EH (cell line): ENCODE measurements at regions not wholly inside any gene's neighbourhood (a gene's known extent, or its start where the extent isn't known, plus 50 kb on each side); places are given as distances from the start of the nearest gene placed in this dataset.
A peak's percentile ranks its signal among the peaks of the same experiment; 100 is the strongest.

Source experiments
- DNase-seq: peaks from one replicate; pipeline ENCODE4 v3.0.0-alpha.2; 2015; ENCODE audit warnings: low read depth

DNA sequence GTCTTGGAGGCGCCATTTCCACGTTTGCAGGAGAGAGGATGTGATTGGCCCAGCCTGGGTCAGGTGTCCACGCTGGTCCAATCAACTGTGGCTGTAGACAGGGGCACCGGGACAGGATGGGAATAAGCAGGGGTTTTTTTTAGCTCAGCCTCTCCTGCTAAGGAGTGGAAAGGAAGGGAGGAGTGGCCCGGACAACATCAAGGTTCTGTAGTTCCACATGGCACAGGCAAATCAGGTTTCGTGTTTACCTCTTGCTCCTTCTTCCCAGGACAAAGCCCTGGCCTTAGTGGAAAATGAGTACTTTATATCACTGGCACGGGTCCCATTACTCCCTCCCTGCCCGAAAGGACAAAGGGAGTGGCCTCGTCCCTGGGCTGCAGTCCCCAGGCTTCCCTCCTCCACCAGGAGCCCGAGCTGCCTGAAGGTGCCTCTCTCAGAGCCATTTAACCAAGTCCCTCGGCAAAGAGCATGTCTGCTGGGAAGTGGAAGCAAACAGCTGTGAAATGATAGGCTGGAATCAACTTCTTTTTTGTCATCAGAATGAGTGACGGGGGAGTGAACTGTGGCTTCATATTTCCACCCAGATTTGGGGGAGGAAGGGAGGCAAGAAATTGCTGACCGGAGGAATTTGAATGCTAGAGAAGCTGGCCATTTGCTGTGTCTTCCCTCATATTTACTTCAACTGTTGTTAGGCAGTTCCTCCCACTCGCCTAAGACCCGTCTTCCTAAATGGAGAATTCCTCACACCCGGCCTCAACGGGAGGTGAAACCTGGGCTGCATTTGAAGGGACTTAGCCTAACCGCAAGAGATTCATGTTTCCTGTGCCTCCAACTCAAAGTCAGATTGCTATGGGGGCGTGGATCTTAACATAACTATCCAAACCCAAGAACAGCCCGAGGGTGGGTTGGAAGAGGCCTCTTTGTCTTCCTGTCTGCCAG lies 84.9 kb upstream of the SLC44A3 start:
- DNase-seq: peak; percentile 74

DNA sequence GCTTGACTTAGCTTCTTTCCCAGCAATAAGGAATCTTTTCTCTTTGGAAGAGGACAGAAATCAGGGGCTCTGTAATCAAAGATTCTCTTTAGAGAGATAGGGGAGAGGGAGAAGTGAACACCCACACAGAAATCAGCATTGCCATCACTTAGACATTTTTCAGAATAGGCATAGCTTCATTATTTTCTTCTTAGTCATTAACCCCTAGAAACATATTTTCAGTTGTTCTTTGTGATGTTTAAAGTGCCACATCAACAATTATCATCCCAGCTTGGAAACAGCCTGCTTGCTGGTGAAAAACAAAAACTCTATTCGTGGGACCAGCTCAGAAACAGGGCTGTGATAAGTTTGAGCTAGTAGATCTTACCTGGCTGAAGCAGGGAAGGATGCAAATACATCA lies 88.3 kb upstream of the SLC44A3 start:
- DNase-seq: peak; percentile 56

DNA sequence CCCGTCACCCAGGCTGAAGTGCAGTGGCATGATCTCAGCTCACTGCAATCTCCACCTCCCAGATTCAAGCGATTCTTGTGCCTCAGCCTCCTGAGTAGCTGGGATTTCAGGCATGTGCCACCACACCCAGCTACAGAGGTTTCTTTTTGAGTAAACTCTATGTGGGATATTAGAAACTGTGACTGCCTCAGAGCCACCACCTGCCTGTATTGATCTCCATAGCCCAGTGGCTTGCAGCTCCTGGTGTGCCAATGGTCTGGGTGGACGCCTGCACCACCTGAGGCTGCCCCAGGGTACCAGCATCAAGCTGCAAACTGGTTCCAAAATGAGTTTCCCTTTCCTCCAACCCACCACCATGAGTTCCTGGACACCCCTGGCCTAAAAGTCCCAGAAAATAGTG lies 89.7 kb upstream of the SLC44A3 start:
- no peak for DNase-seq

DNA sequence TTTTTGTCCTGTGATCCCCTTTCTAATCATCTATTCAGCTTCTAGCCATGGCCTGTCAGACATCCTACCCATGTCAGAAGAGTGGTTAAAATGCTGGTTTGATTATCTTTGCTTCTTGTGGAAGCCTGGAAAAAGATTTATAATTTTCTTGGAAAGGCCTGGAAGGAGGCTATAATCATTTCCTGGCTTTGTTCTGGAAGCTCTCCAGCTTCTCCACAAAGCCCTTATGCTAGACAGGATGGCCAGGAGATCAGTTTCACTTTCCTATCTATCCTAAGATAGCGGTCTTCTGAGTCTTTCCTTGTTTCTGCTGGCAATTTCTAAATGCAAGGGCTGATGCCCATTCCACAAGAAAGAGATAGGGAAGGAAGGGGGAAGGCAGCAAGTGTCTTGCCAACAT lies 90.9 kb upstream of the SLC44A3 start:
- peak; percentile 90 for DNase-seq

DNA sequence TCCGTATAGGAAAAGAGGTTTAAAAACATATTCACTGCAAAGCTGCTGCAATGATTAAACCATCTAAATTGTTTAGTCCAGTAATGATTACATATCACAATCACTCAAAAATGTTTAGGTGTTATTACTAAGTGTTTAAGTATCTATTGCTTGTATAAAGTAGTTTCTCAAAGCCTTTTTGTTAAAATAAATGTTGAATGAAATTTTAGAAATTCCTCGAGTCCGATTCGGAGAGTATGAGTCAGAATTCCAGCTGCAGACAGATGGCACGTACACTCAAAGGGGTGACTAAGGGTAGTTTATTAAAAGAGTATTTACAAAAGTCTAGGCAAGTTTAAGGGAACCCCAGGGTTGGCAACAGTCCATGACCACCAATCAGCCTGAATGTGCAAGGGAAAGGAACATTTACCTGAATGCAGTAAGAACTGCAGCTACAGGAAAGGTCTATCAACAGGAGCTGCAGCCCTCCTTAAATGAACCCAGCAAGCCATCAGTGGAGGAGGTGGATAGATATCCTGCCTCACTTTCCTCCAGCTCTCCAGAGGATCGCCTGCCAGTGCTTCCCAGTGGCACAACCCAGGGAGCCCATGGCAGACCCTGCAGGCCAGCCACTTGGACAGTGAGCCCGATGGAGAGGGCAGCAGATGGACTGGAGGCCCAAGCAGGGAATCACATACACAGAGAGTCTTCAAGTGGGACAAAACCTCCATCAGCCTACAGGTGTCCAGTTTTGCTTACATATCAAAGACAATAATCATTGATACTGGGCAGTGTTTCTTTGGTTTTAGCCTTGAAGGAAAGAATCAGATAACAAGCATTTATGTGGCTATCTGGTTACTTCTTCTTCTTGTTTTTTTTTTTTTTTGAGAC lies 92.1 kb upstream of the SLC44A3 start:
- DNase-seq: peak; percentile 95

DNA sequence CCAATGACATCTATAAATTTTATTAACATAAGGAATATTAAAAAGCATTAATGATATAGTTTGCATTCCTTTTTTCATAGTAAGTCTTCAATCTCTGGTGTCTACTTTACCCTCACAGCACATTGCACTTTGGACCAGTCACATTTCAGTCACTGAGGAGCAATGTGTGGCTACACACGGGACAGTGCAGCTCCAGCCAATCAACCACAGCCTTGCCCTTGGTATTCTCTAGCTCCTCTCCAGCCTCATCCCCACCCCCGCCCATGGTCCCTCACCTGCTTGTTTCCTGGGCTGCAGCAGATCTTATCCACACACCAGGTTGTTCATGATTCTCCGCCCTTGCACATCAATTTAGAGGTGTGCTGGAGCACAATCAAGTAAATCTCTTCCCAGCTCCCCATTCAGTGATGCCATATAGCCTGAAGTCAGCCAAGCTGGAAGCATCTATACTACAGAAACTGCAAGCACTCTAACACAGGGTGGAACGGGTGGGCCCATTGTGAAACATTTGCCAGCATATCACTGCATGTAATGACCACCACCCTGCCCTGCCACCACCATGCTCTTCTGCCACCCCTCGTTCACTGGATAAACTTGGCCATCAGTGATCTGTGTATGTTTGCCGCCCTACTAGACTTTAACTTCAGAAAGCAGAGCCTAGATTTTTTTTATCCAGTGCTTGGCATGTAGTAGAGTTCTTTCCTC lies 93.0 kb upstream of the SLC44A3 start:
- DNase-seq: no peak

DNA sequence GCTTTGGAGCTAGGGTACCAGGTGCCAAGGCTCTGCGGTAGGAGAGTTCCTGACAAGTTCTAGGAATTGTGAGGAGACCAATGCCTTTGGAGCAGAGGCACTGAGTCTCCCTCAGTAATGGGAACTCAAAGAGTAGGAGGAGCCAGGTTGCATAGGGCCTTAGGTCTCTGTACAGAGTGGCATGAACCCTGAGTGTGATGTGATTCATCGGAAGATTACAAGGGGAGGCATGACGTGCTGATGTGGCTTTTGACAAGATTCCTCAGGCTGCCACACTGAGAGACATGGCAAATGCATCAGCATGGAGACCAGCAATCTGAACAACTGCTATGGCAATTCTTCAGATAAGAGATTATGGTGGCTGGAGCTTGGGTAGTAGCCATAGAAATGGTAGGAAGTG lies 94.6 kb upstream of the SLC44A3 start:
- DNase-seq: peak; percentile 54

DNA sequence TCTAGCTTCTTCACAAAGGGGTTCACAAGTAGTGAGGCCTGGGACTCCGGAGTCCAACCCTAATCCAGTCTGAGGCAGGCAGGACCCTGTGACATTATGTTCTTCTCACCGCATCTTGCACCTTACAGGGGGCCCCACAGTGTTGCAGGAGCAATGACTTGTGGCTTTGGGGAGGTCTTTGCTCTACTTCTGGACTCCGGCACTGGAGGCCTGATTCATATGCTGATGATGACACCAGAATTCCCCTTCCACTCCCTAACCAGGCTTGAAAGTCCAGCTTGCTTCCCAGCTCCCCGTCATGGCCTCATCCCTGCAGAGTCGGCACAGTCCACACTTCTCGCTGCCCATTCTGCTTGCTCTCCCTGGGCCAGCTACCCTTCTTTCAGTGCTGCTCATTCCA lies 96.3 kb upstream of the SLC44A3 start:
- DNase-seq: no peak

DNA sequence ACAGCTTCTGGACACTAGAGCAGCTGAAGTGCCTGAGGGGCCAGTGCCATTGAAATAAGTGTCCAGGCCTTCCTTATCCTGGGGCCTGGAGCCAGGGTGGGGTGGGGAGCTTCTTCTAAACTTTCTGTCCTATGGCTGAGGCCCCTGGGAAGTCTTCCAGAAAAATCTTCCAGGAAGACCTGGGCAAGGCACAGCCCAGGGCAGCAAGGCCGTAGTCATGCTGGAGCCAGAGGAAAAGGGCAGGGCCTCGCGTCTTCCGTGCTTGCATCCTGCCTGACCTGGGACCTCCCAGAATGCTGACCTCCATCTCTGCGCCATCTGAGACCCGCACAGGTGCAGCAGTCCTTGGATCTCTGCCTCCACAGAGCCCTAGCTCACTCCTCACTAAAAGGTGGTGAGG lies 96.7 kb upstream of the SLC44A3 start:
- no peak for DNase-seq

DNA sequence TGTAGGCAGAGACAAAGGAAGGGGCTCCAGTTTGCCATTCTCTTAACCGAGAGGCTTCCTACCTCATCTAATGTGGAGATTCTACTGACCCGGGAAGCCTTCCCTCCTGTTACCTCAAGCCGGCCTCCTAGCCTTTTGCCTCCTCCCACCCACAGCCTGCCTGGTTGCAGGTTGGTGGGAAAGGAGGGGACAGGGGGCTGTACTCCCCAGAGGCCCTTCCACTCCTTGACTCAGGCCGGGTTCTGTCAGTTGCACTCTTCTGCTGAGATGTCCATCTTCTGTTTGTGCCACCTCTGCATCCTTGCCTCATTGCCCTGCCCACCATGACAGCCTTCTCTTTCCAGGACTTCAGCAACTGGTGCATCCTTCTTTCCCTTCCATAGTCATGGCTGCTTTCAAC lies 98.0 kb upstream of the SLC44A3 start:
- DNase-seq: no peak

DNA sequence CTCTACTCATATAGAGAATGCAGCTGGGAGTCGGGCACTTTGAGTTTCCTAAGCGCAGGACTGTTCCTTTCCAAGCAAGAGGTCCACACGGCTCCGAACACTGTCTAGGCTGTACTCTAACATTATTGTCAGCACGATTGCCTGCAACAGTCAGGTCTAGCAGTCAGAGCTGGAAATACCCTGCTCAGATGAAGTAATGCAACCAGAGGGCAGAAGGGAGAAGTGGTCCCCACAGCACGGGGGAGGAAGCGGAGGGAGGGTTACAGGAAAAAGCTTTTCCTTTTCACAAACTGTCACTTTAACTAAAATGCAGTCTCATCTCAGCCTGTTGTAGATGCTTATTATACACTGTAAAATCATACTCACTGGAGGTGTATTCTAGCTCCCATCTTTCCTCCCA lies 98.9 kb upstream of the SLC44A3 start:
- no peak for DNase-seq

DNA sequence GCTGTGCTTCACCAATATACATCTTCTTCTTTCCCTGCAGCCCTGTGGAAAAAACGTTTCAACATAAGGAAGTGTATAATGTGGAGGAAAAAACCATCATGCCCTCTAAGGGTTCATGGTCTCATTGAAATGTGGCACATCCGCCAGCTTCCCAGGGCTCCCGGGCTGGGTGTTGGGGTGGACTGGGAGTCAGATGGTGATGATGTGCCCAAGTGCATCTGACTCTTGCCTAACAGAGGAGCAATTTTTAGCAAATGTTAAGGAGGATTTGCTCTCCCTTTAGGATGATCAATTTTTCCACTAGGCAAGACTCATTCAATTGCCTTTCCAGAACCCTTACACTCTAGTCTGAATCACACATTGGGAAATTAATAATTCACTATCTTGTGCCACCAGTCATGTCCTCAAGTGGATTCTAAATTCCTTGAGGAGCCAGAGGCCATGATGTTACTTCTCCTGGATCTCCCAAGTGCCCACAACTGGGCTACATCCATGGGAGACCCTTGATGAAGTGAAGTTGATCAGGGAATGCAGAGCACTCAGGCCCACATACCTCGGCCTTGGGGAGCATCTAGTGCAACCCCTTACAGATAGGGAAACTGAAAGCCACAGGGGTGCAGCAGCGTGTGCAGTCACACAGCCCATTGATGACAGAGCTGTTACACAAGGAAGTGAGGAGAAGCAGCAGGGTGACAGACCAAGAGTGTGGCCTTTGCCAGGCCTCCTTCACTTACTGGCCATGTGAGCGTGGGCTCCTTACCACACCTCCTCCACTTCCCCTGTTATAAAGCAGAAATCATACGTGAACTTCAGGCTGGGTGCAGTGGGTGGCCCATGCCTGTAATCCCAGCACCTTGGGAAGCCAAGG lies 100.0 kb upstream of the SLC44A3 start:
- no peak for DNase-seq

DNA sequence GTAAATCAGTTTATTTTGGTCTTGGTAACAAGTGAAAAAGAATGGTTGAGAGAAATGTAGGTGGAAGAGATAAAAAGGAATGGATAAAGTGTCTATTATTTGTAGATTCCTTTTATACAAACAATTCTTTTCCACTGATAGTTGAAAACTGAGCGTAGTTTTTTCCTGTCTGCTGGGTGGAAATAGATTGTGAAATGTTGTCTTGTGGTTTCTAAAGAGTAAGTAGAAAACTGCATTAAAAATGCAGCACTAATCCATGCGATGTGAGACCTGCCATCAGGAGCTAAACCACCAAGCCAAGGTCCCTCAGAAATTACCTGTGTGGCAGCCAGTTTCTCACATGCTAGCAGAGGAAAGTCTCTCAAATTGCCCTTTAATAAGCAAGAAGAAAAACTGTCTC lies 103.2 kb upstream of the SLC44A3 start:
- no peak for DNase-seq

DNA sequence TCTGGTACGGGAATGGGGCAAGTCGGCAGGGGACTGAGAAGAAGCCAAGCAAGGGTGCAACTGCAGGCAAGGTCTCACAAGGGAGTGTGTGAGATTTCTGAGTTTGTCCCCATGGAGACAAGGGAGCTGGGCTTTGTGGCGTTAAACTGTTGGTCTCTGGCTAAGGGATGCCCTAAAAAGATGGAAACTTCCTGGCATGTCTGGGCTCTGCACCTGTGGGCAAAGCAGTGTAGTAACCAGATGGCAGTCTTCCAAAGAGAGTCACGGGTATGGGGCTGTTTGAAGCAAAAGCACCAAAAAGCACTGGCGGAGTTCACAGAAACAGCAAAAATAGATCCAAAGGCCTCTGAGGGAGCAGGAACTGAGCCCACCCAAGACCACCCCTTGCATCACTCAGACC lies 104.8 kb upstream of the SLC44A3 start:
- DNase-seq: no peak

DNA sequence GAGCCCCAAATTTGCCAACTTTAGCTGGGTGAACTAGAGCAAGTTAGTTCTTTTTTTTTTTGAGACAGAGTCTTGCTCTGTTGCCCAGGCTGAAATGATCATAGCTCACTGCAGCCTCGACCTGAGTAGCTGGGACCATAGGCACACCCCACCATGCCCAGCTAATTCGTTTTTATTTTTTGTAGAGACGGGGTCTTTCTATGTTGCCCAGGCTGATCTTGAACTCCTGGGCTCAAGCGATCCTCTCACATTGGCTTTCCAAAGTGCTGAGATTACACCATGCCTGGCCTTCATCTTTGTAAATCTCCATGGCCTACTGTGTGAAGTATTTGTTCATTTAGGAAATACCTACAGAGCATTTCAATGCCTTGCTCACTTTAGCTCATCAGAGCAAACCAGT lies 105.6 kb upstream of the SLC44A3 start:
- no peak for DNase-seq

DNA sequence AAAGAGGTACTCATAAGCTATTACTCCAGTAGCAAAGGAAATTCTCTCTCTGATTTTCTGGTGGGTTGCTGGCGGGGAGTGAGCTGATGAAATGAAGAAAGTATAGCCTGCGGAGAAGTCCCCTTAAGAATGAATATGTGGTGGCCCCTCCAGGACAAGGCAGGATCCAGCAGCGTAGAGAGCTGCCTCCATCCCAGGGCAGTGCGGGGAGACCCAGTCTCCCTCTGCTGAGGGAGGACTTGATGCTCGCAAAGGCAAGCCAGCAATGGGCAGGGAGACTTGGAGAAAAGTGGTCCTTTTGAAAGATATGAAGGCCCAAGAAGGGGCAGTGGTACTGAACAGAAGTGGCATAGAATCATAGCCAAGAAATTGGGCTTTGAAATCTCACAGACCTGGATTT lies 106.0 kb upstream of the SLC44A3 start:
- DNase-seq: no peak

DNA sequence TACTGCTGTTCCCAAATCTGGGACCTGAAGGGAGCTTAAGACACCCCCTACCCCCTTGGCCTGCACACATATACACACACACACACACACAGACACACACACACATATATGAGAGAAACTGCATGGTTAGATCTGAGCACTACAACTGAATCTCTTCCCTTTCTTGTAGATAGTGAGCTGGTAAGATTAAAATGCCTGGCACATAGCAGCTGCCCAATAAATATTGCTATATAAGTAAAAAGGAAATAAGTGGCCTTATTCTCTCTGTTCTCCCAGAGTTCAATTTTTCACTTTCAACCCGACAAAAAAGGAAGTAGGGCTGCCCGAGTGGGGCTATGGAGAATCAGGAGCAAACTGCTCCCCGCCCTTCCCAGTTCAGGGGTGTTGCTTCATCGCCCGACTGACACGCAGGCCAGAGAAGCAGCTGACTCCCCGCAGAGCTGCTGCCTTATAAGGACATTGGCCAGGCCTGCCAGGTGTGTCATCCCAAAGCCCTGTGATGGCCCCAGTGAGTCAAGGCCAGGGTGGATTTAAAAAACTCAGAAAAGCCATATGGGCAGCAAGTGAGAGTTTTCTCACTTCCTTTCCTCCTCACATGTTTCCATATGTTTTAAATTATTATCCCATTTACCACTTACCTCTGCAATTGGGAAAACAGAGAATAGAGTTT lies 106.5 kb upstream of the SLC44A3 start:
- peak; percentile 96 for DNase-seq

DNA sequence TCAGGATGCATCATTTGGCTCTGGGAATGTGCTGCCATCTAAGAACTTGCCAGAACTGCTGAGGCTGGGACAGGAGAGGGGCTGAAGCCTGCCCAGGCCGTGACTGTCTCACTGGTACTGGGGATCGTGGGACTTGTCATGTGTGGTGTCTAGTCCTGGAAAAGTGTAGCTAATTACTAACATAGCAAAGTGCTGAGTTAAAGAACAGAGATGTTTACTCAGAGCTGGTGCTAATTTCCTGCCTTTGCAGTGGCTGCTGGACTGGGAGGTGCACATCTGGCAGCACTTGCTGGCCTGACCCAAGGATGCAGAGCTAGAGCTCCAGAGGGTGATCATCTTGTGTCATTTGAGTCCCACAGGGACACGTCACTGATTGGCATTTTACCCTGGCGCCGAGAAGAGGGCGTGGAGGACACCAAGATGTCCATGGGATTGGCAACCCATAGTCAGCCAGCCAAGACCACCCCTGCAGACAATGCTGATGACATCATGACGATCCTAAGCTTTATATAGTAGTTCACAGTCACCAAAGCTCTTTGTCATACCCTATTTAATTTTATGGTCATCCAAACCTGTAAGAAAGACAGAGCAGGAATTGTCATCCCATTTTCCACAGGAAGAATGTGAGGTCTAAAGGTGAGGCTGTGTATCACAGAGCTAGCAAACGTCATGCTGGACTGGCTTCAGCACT lies 110.1 kb upstream of the SLC44A3 start:
- DNase-seq: peak; percentile 90

DNA sequence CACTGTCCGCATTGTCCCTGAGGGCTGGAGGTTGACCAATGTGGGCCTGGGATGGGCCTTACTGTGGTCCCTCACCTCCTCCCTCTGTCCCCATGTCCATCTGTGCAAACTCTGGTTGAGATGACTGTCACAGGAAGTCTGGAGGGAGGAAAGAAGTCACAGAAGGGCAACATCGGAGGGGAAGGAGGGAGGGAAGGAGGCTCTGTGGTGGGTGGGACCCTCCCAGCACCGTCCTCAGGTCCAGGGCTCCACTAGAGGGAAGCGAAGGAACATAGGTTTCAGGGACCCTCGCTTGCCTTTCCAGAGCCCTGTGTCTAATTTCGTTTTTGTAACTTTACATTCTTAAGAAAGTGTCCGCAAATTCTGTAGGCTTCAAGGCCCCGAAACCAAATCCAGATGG lies 111.3 kb upstream of the SLC44A3 start:
- no peak for DNase-seq

DNA sequence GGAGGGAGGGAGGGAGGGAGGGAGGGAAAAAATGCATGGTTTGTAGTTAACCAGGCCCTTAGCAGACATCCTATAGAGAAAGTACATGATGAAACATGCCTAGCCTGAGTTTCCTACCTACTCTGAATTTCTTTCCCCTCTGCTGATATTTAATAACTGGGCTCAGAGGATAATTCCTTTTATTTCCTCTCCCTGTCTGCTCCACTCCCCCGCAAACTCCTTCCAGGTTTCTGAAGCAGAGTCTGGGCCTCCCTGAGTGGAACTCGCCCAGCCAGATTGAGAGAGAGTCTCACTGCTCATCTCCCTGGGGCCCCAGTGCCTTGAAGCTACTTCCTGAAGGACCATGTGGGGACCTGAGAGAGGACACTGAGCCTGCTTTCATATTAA lies 111.9 kb upstream of the SLC44A3 start:
- no peak for DNase-seq
